Mucosa of gallbladder (tissue), 1 donor: ENCODE measurements at regions not wholly inside any gene's neighbourhood (a gene's known extent, or its start where the extent isn't known, plus 50 kb on each side); places are given as distances from the start of the nearest gene placed in this dataset.

Experiments
- DNase-seq: peaks from one replicate; pipeline ENCODE4 v3.0.0-alpha.2; 2020; ENCODE audit warnings: low spot score
- donor health status: DM: no; HTN: no; CAD: no.

- no peak for DNase-seq
Observed at GRCh38 chr10:78478919-78479318, 445.3 kb downstream of the RPS24 start.

- DNase-seq: no peak
Observed at GRCh38 chr10:78479467-78479866, 445.8 kb downstream of the RPS24 start.

- DNase-seq: no peak
Observed at GRCh38 chr10:78481842-78482241, 448.2 kb downstream of the RPS24 start.

- no peak for DNase-seq
Observed at GRCh38 chr10:78483641-78484040, 450.0 kb downstream of the RPS24 start.

- DNase-seq: no peak
Observed at GRCh38 chr10:78489034-78489433, 455.4 kb downstream of the RPS24 start.

GRCh38 chr10:78491812-78492211, 458.1 kb downstream of the RPS24 start:
- no peak for DNase-seq

- DNase-seq: no peak
Observed at GRCh38 chr10:78492424-78492823, 458.8 kb downstream of the RPS24 start.

- DNase-seq: no peak
Observed at GRCh38 chr10:78494179-78494578, 460.5 kb downstream of the RPS24 start.

- no peak for DNase-seq
Observed at GRCh38 chr10:78502210-78502936, 468.7 kb downstream of the RPS24 start.

GRCh38 chr10:78504181-78504580, 470.5 kb downstream of the RPS24 start:
- no peak for DNase-seq

- DNase-seq: no peak
Observed at GRCh38 chr10:78505657-78506056, 472.0 kb downstream of the RPS24 start.

- DNase-seq: no peak
Observed at GRCh38 chr10:78506614-78507013, 473.0 kb downstream of the RPS24 start.

- DNase-seq: peak; percentile 40
Observed at GRCh38 chr10:78507510-78508160, 474.0 kb downstream of the RPS24 start.

- no peak for DNase-seq
Observed at GRCh38 chr10:78508955-78509748, 475.5 kb downstream of the RPS24 start.

- DNase-seq: no peak
Observed at GRCh38 chr10:78510566-78511323, 477.1 kb downstream of the RPS24 start.

- no peak for DNase-seq
Observed at GRCh38 chr10:78511324-78512204, 477.9 kb downstream of the RPS24 start.

- DNase-seq: no peak
Observed at GRCh38 chr10:78512205-78512550, 478.5 kb downstream of the RPS24 start.

GRCh38 chr10:78513330-78513729, 479.7 kb downstream of the RPS24 start:
- no peak for DNase-seq

- DNase-seq: no peak
Observed at GRCh38 chr10:78513986-78514385, 480.3 kb downstream of the RPS24 start.

- no peak for DNase-seq
Observed at GRCh38 chr10:78514459-78514858, 480.8 kb downstream of the RPS24 start.
